ENCODE measurements at regions not wholly inside any gene's neighbourhood (a gene's known extent, or its start where the extent isn't known, plus 50 kb on each side); places are given as distances from the start of the nearest gene placed in this dataset.

DNA sequence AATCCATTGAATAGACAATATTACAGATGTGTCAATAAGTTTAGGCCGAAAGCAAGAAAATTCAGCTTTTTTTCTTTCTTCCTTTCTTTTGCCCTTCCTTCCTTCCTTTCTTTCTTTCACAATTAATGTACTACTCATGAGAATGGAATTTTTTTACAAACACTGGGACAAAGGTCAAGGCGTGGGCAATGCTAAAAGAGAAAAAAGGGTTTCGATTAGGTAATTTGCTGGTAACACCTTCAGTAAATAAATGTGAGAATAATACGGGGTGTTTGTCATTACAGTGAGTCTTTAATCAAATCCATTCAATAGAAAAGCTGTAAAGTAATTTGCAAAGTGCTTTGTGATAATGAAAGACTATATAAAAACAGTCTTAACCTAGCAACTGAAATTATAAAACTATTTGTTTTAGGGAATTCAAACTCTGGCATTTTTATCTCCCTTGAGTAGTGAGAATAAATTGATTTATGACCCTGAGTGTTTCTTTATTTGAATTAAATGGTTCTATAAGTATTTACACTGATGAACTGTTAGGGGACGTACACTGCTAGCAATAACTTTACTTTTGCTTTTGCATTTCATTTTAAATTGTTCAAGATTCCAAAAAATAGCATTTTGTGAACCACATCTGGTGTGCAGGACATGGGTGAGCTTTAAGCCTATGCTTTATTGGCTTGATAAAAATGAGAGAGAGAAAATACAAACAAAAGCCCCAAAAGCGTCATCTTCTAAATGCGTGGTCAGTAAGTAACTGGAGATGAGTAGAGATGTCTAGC, 104.2 kb upstream of the THRB start:
- Histone ChIP-seq H3K9me3 (ENCODE audit: control insufficient read depth, low read length) (no peaks in the 10 kb centered on the region), H3K36me3 (ENCODE audit: control insufficient read depth, insufficient read depth, low read length) (no peaks in the 10 kb centered on the region), H3K4me1 (ENCODE audit: control insufficient read depth, insufficient read depth, low read length) (no peaks in the 10 kb centered on the region), H3K27me3 (ENCODE audit: control insufficient read depth, insufficient read depth, low read length, poor library complexity, severe bottlenecking) (no peaks in the 10 kb centered on the region), H3K9ac (ENCODE audit: extremely low read depth, low read length, poor library complexity, severe bottlenecking) (no peak overlapping the region), H3K27ac (ENCODE audit: low read depth, low read length) (no peak overlapping the region), H3K4me3 (ENCODE audit: low read length) (no peak overlapping the region)
- H3K4me3 Mint-ChIP-seq = no peak overlapping the region
- DNase-seq = no peak
- peaks cover 20% of the 10 kb centered on the region for H3K4me1 Mint-ChIP-seq
- no peak overlapping the region for H3K27ac Mint-ChIP-seq
- H3K27me3 Mint-ChIP-seq (ENCODE audit: insufficient read depth) = no peaks in the 10 kb centered on the region
- no peaks in the 10 kb centered on the region for H3K9me3 Mint-ChIP-seq
- no peaks in the 10 kb centered on the region for H3K36me3 Mint-ChIP-seq (ENCODE audit: low read depth)
- TF ChIP-seq, protein P1, sequence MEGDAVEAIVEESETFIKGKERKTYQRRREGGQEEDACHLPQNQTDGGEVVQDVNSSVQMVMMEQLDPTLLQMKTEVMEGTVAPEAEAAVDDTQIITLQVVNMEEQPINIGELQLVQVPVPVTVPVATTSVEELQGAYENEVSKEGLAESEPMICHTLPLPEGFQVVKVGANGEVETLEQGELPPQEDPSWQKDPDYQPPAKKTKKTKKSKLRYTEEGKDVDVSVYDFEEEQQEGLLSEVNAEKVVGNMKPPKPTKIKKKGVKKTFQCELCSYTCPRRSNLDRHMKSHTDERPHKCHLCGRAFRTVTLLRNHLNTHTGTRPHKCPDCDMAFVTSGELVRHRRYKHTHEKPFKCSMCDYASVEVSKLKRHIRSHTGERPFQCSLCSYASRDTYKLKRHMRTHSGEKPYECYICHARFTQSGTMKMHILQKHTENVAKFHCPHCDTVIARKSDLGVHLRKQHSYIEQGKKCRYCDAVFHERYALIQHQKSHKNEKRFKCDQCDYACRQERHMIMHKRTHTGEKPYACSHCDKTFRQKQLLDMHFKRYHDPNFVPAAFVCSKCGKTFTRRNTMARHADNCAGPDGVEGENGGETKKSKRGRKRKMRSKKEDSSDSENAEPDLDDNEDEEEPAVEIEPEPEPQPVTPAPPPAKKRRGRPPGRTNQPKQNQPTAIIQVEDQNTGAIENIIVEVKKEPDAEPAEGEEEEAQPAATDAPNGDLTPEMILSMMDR (conservative IDR thresholded peaks at IDR 0.05) = no peak
- 73 to 91% methylated on average over 3 to 7 of the region's 7 CpGs for WGBS, 2 experiments (ENCODE audit: insufficient coverage in 1 of 2, insufficient read length in 1 of 2)

GRCh38 chr3:24601066-24601939, 106.7 kb upstream of the THRB start:
- Histone ChIP-seq H3K27ac (ENCODE audit: low read depth, low read length) (no peak overlapping the region), H3K4me3 (ENCODE audit: low read length) (no peak overlapping the region), H3K9ac (ENCODE audit: extremely low read depth, low read length, poor library complexity, severe bottlenecking) (no peak overlapping the region), H3K36me3 (ENCODE audit: control insufficient read depth, insufficient read depth, low read length) (no peaks in the 10 kb centered on the region), H3K4me1 (ENCODE audit: control insufficient read depth, insufficient read depth, low read length) (no peaks in the 10 kb centered on the region), H3K9me3 (ENCODE audit: control insufficient read depth, low read length) (no peaks in the 10 kb centered on the region), H3K27me3 (ENCODE audit: control insufficient read depth, insufficient read depth, low read length, poor library complexity, severe bottlenecking) (no peaks in the 10 kb centered on the region)
- DNase-seq = no peak
- Mint-ChIP-seq H3K9me3 (no peaks in the 10 kb centered on the region), H3K4me3 (no peak overlapping the region), H3K27ac (no peak overlapping the region), H3K27me3 (ENCODE audit: insufficient read depth) (no peaks in the 10 kb centered on the region), H3K4me1 (peaks cover 15% of the 10 kb centered on the region), H3K36me3 (ENCODE audit: low read depth) (no peaks in the 10 kb centered on the region)
- 90 to 91% methylated on average over 3 to 11 of the region's 13 CpGs for WGBS, 2 experiments (ENCODE audit: insufficient coverage in 1 of 2, insufficient read length in 1 of 2)
- TF ChIP-seq, protein P1 (conservative IDR thresholded peaks at IDR 0.05) = no peak

DNA sequence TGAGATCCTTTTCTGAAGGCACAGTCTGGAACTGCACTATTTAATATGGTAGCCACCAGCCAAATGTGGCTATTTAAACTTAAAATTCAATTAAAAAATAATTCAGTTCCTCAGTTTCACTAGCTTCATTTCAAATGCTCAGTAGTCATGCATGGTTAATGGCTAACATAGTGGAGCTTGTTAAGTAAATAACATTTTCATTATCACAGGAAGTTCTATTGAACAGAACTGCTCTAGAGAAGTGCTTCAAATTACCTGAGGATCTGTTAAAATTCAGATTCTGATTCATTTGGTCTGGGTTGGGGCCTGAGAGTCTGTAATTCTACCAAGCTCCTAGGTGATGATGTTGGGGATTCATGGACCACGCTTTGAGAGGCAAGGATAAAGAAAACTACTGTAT, 109.6 kb upstream of the THRB start:
- no peak overlapping the region for H3K4me3 ChIP-seq (ENCODE audit: low read length)
- no peaks in the 10 kb centered on the region for H3K36me3 ChIP-seq (ENCODE audit: control insufficient read depth, insufficient read depth, low read length)
- no peak overlapping the region for H3K27ac ChIP-seq (ENCODE audit: low read depth, low read length)
- Mint-ChIP-seq H3K4me3 (no peak overlapping the region), H3K27me3 (ENCODE audit: insufficient read depth) (no peaks in the 10 kb centered on the region), H3K36me3 (ENCODE audit: low read depth) (no peaks in the 10 kb centered on the region), H3K4me1 (peaks cover under 1% of the 10 kb centered on the region), H3K27ac (no peak overlapping the region), H3K9me3 (no peaks in the 10 kb centered on the region)
- TF ChIP-seq, protein P1 (conservative IDR thresholded peaks at IDR 0.05) = no peak
- DNase-seq = no peak
- no peaks in the 10 kb centered on the region for H3K4me1 ChIP-seq (ENCODE audit: control insufficient read depth, insufficient read depth, low read length)
- no peak overlapping the region for H3K9ac ChIP-seq (ENCODE audit: extremely low read depth, low read length, poor library complexity, severe bottlenecking)
- no peaks in the 10 kb centered on the region for H3K27me3 ChIP-seq (ENCODE audit: control insufficient read depth, insufficient read depth, low read length, poor library complexity, severe bottlenecking)
- 89% methylated on average over 1 of the region's 1 CpG for WGBS, 2 experiments (ENCODE audit: insufficient coverage in 1 of 2, insufficient read length in 1 of 2)
- no peaks in the 10 kb centered on the region for H3K9me3 ChIP-seq (ENCODE audit: control insufficient read depth, low read length)

Measured in endodermal cell (in vitro differentiated cells).